Breast epithelium (tissue), 4 donors: ENCODE measurements at regions not wholly inside any gene's neighbourhood (a gene's known extent, or its start where the extent isn't known, plus 50 kb on each side); places are given as distances from the start of the nearest gene placed in this dataset.
"Not testable (repeated sequence)": the region's sequence is repeated elsewhere in the genome, so short reads cannot be mapped to it uniquely, and the experiment has no call there.

Experiments used
- DNase-seq, 2 donors: peaks; one replicate each; pipeline ENCODE4 v3.0.0-alpha.2; 2019; ENCODE audit warnings: low spot score in 2 of 2
- H3K27ac ChIP-seq, 2 donors: fragments of 200-600 bp; sonication (generic) in 1 of 2; one replicate each; pipeline ENCODE4 v1.5.1; 2016 to 2019; ENCODE audit warnings: mild to moderate bottlenecking in 1 of 2
- H3K27me3 ChIP-seq, 2 donors: fragments of 200-600 bp; sonication (generic) in 1 of 2; one replicate each; pipeline versions ENCODE4 v1.5.1 to v1.6.0; 2017 to 2019; ENCODE audit warnings: control low read depth in 1 of 2, mild to moderate bottlenecking in 1 of 2
- H3K36me3 ChIP-seq: fragments of 200-600 bp; one replicate; pipeline ENCODE4 v1.5.1; 2019
- H3K4me1 ChIP-seq, 2 donors: fragments of 200-600 bp; sonication (generic); one replicate each; pipeline ENCODE4 v1.5.1; 2016 to 2019; ENCODE audit warnings: control low read depth in 1 of 2
- H3K4me3 ChIP-seq, 3 donors: fragments of 200-600 bp; sonication (generic); 1 replicate in 2 of 3; 2 replicates in 1 of 3; pipeline ENCODE4 v1.5.1; 2016 to 2019; ENCODE audit warnings: mild to moderate bottlenecking in 3 of 3, moderate library complexity in 2 of 3
- H3K9me3 ChIP-seq, 2 donors: fragments of 200-600 bp; sonication (generic) in 1 of 2; one replicate each; pipeline ENCODE4 v1.5.1; 2016 to 2019; ENCODE audit warnings: control low read depth in 1 of 2
- POLR2A ChIP-seq: fragments of 450-650 bp; IDR thresholded peaks from one replicate; pipeline ENCODE4 v1.6.1; 2016; ENCODE audit warnings: antibody characterized with exemption, mild to moderate bottlenecking, moderate library complexity
- POLR2AphosphoS5 ChIP-seq, 3 donors: sonication (generic); formaldehyde crosslinking; IDR thresholded peaks; one replicate each; pipeline ENCODE4 v1.6.1; 2017; ENCODE audit warnings: antibody characterized with exemption in 3 of 3
- intact Hi-C: fragments of 100-400 bp; cut with DNase I; formaldehyde crosslinking; loops from one replicate; pipeline ENCODE4 v1.15.1; 2023; ENCODE audit warnings: low total_unique reads
- TF ChIP-seq, protein P1 (sequence below), 3 donors: fragments of 450-650 bp; IDR thresholded peaks; one replicate each; pipeline ENCODE4 v1.5.1; 2016 to 2017; ENCODE audit warnings: antibody characterized with exemption in 3 of 3, mild to moderate bottlenecking in 3 of 3, moderate library complexity in 3 of 3

DNA sequence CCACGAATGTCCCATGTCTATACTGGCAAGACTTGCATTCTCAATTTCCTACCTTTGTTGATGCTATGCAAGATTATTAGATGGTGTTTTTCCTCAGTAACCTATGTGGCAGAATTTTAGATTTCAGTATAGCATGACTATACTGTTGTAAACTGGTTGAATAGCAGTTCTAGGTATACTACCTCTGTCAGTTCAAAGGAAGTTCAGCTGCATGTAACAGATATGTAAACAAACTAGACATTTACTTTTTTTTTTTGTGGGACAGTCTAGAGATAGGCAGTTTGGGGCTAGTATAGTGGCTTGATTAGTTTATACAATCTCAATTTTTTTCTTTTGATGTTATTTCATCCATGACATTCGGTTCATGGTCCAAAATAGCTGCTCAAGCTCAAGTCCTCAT, 97.6 kb upstream of the GRIN3A start:
- H3K27me3 ChIP-seq = no peaks in the 10 kb centered on the region
- no peak for DNase-seq
- H3K27ac ChIP-seq = no peak overlapping the region
- TF ChIP-seq POLR2AphosphoS5 (IDR thresholded peaks at IDR 0.05) (no peak), POLR2A (no peak)
- TF ChIP-seq, protein P1, sequence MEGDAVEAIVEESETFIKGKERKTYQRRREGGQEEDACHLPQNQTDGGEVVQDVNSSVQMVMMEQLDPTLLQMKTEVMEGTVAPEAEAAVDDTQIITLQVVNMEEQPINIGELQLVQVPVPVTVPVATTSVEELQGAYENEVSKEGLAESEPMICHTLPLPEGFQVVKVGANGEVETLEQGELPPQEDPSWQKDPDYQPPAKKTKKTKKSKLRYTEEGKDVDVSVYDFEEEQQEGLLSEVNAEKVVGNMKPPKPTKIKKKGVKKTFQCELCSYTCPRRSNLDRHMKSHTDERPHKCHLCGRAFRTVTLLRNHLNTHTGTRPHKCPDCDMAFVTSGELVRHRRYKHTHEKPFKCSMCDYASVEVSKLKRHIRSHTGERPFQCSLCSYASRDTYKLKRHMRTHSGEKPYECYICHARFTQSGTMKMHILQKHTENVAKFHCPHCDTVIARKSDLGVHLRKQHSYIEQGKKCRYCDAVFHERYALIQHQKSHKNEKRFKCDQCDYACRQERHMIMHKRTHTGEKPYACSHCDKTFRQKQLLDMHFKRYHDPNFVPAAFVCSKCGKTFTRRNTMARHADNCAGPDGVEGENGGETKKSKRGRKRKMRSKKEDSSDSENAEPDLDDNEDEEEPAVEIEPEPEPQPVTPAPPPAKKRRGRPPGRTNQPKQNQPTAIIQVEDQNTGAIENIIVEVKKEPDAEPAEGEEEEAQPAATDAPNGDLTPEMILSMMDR (IDR thresholded peaks at IDR 0.05) = no peak
- intact Hi-C loops = no loop called here
- no peaks in the 10 kb centered on the region for H3K4me1 ChIP-seq
- no peaks in the 10 kb centered on the region for H3K36me3 ChIP-seq
- no peak overlapping the region for H3K4me3 ChIP-seq
- H3K9me3 ChIP-seq = no peaks in the 10 kb centered on the region

DNA sequence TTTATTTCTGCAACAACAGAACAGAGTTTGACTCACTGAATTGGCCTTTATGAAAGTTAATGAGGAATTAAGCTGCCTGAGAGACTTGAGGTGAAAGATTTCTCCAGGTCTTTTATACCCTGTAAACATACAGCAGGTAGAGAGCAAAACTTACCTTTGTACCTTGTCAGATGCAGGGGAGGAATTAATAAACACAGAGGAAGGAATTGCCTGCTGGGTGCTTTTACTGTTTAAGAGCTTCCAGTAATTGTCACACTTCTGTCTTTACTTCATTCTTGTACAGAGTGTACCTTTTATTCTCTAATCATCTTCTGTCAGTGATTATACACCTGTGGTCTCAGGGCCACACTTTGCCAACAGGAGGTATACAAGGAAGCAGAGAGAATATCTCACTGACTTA, 94.0 kb upstream of the GRIN3A start:
- TF ChIP-seq POLR2A (no peak), POLR2AphosphoS5 (IDR thresholded peaks at IDR 0.05) (no peak)
- TF ChIP-seq, protein P1 (IDR thresholded peaks at IDR 0.05) = no peak
- Histone ChIP-seq H3K27ac (no peak overlapping the region), H3K9me3 (no peaks in the 10 kb centered on the region), H3K36me3 (no peaks in the 10 kb centered on the region), H3K27me3 (no peaks in the 10 kb centered on the region), H3K4me1 (no peaks in the 10 kb centered on the region), H3K4me3 (no peak overlapping the region)
- no peak for DNase-seq
- intact Hi-C loops = no loop called here

DNA sequence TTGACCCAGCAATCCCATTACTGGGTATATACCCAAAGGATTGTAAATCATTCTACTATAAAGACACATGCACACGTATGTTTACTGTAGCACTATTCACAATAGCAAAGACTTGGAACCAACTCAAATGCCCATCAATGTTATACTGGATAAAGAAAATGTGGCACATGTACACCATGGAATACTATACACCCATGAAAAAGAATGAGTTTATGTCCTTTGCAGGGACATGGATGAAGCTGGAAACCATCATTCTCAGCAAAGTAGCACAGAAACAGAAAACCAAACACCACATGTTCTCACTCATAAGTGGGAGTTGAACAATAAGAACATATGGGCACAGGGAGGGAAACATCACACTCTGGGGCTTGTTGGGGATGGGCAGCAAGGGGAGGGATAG, 83.0 kb upstream of the GRIN3A start:
- H3K4me3 ChIP-seq, H3K4me1 ChIP-seq, H3K27ac ChIP-seq, intact Hi-C loops, DNase-seq, H3K36me3 ChIP-seq, H3K27me3 ChIP-seq: not testable (repeated sequence)
- H3K9me3 ChIP-seq = peaks cover 0 to 11% of the 10 kb centered on the region in 2 donors

DNA sequence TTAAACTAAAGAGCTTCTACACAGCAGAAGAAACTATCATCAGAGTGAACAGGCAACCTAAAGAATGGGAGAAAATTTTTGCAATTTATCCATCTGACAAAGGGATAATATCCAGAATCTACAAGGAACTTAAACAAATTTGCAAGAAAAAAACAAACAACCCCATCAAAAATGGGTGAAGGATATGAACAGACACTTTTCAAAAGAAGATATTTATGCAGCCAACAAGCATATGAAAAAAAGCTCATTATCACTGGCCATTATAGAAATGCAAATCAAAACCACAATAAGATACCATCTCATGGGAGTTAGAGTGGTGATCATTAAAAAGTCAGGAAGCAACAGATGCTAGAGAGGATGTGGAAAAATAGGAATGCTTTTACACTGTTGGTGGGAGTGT, 82.5 kb upstream of the GRIN3A start:
- H3K4me1 ChIP-seq, H3K27me3 ChIP-seq, H3K4me3 ChIP-seq, intact Hi-C loops, H3K36me3 ChIP-seq, H3K27ac ChIP-seq, DNase-seq: not testable (repeated sequence)
- peaks cover 0 to 11% of the 10 kb centered on the region in 2 donors for H3K9me3 ChIP-seq

DNA sequence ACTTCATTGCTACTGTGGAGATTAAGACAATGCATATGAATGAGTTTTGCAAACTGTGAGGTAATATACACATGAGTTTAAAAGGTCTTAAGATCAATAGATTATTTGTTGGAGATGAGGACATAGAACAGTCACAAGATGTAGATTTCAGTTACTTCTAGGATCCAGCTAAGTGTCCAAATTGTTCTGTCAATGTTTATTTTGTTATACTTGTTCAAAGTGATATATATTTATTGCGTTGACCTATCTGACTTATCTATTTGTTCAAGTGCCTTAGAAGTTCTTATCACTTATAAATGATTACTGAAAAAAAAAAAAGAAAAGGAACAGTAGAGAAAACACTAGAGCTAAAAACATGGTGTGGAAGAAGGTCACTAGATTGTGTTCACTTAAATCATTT, 75.6 kb upstream of the GRIN3A start:
- TF ChIP-seq POLR2AphosphoS5 (IDR thresholded peaks at IDR 0.05) = no peak
- TF ChIP-seq, protein P1 (IDR thresholded peaks at IDR 0.05) = no peak
- no peak for TF ChIP-seq POLR2A
- Histone ChIP-seq H3K27me3 (no peaks in the 10 kb centered on the region), H3K4me1 (no peaks in the 10 kb centered on the region), H3K27ac (no peak overlapping the region), H3K4me3 (no peak overlapping the region), H3K36me3 (no peaks in the 10 kb centered on the region), H3K9me3 (no peaks in the 10 kb centered on the region)
- no peak for DNase-seq
- intact Hi-C loops = no loop called here

DNA sequence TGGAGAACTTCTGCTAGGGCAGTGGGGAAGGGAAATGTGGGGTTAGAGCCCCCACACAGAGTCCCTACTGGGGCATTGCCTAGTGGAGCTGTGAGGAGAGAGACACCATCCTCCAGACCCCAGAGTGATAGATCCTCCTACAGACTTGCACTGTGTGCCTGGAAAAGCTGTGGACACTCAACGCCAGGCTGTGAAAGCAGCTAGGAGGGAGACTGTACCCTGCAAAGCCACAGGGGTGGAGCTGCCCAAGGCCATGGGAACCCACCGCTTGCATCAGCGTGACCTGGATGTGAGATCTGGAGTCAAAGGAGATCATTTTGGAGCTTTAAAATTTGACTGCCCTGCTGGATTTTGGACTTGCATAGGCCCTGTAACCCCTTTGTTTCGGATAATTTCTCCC, 69.4 kb upstream of the GRIN3A start:
- intact Hi-C loops, H3K36me3 ChIP-seq, H3K27me3 ChIP-seq, H3K27ac ChIP-seq, DNase-seq, H3K9me3 ChIP-seq, H3K4me3 ChIP-seq, H3K4me1 ChIP-seq: not testable (repeated sequence)

DNA sequence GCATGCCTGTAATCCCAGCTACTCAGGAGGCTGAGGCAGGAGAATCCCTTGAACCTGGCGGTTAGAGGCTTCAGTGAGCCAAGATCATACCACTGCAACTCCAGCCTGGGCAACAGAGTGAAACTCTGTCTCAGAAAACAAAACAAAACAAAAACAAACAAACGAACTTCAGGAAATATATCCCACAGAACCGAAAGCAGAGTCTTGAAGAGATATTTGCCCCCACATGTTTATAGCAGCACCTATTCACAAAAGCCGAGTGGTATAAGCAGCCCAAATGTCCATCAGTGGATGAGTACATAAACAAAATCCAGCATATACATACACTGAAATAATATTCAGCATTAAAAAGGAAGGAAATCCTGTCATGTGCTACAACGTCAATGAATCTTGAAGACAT, 57.6 kb upstream of the GRIN3A start:
- intact Hi-C loops = no loop called here
- H3K4me3 ChIP-seq = no peak overlapping the region
- no peak for TF ChIP-seq POLR2AphosphoS5 (IDR thresholded peaks at IDR 0.05)
- TF ChIP-seq, protein P1 (IDR thresholded peaks at IDR 0.05) = no peak
- no peak for DNase-seq
- no peaks in the 10 kb centered on the region for H3K9me3 ChIP-seq
- H3K27me3 ChIP-seq = peaks cover 0 to 7% of the 10 kb centered on the region in 2 donors
- H3K27ac ChIP-seq = no peak overlapping the region
- H3K4me1 ChIP-seq = no peaks in the 10 kb centered on the region
- no peaks in the 10 kb centered on the region for H3K36me3 ChIP-seq
